WTC11 (cell line): ENCODE measurements at regions not wholly inside any gene's neighbourhood (a gene's known extent, or its start where the extent isn't known, plus 50 kb on each side); places are given as distances from the start of the nearest gene placed in this dataset.

ENCODE experiments used
- ATAC-seq: fragments of 200-7000 bp; cut with Tn5 transposase; 2 replicates; pipeline ENCODE4 v1.10.0; 2021; ENCODE audit warnings: mild to moderate bottlenecking, moderate library complexity
- CTCF ChIA-PET: fragments of 300-600 bp; sonication (Branson Sonifier 250); formaldehyde crosslinking; loops from one replicate; lab custom pipeline; 2021; ENCODE audit warnings: antibody characterized with exemption; lab: Charles Lee
- POLR2A ChIA-PET: fragments of 350-600 bp; sonication (Branson Sonifier 250); formaldehyde crosslinking; loops from one replicate; lab custom pipeline; 2021; ENCODE audit warnings: antibody characterized with exemption; lab: Charles Lee
- DNase-seq: peaks from one replicate; pipeline ENCODE4 v3.0.0; 2021; ENCODE audit warnings: low spot score
- H3K27ac Mint-ChIP-seq: 2 replicates; pipeline ENCODE4 v1.8.0; 2021; ENCODE audit warnings: mixed read lengths
- H3K27me3 Mint-ChIP-seq: 2 replicates; pipeline ENCODE4 v1.8.0; 2021; ENCODE audit warnings: low read depth, mild to moderate bottlenecking, moderate library complexity, mixed read lengths
- H3K36me3 Mint-ChIP-seq: 2 replicates; pipeline ENCODE4 v1.8.0; 2021; ENCODE audit warnings: mixed read lengths
- H3K4me1 Mint-ChIP-seq: 2 replicates; pipeline ENCODE4 v1.8.0; 2022; ENCODE audit warnings: mixed read lengths
- H3K4me3 Mint-ChIP-seq: 2 replicates; pipeline ENCODE4 v1.8.0; 2021; ENCODE audit warnings: mild to moderate bottlenecking, moderate library complexity, mixed read lengths
- H3K9me3 Mint-ChIP-seq: 2 replicates; pipeline ENCODE4 v1.8.0; 2021; ENCODE audit warnings: mixed read lengths
- CREM ChIP-seq: sonication (generic); formaldehyde crosslinking; IDR thresholded peaks from 2 replicates; pipeline ENCODE4 v1.8.1; 2022; ENCODE audit warnings: mild to moderate bottlenecking, missing genetic modification reagents, moderate library complexity
- FOXJ3 ChIP-seq: sonication (generic); formaldehyde crosslinking; IDR thresholded peaks from 2 replicates; pipeline ENCODE4 v1.9.0; 2021; ENCODE audit warnings: missing genetic modification reagents, mild to moderate bottlenecking, borderline replicate concordance
- KAT7 ChIP-seq: sonication (generic); formaldehyde crosslinking; IDR thresholded peaks from 2 replicates; pipeline ENCODE4 v1.8.1; 2023; ENCODE audit warnings: missing genetic modification reagents, mild to moderate bottlenecking, borderline replicate concordance
- NFYB ChIP-seq: sonication (generic); formaldehyde crosslinking; conservative IDR thresholded peaks from 2 replicates; pipeline ENCODE4 v1.8.0; 2022; ENCODE audit warnings: low read depth, missing genetic modification reagents
- NR2C2 ChIP-seq: sonication (generic); formaldehyde crosslinking; IDR thresholded peaks from 2 replicates; pipeline ENCODE4 v1.8.0; 2022; ENCODE audit warnings: mild to moderate bottlenecking, missing genetic modification reagents
- TEAD1 ChIP-seq: sonication (generic); formaldehyde crosslinking; IDR thresholded peaks from 2 replicates; pipeline ENCODE4 v1.8.0; 2022; ENCODE audit warnings: mild to moderate bottlenecking, missing genetic modification reagents
- TP53 ChIP-seq: sonication (generic); formaldehyde crosslinking; IDR thresholded peaks from 2 replicates; pipeline ENCODE4 v1.8.1; 2023; ENCODE audit warnings: mild to moderate bottlenecking, missing genetic modification reagents
- ZNF138 ChIP-seq: sonication (generic); formaldehyde crosslinking; conservative IDR thresholded peaks from 2 replicates; pipeline ENCODE4 v1.8.1; 2022; ENCODE audit warnings: mild to moderate bottlenecking, moderate library complexity, missing genetic modification reagents
- ZNF416 ChIP-seq: fragments of 250-450 bp; sonication (Bioruptor Pico); IDR thresholded peaks from 2 replicates; pipeline ENCODE4 v1.9.0; 2021; ENCODE audit warnings: mild to moderate bottlenecking, inconsistent platforms
- ZNF423 ChIP-seq: fragments of 250-450 bp; sonication (Bioruptor Pico); IDR thresholded peaks from 2 replicates; pipeline ENCODE4 v2.1.2; 2022; ENCODE audit warnings: mild to moderate bottlenecking, moderate library complexity
- TF ChIP-seq, protein P1 (sequence below): sonication (generic); formaldehyde crosslinking; IDR thresholded peaks from 2 replicates; pipeline ENCODE4 v1.8.1; 2023; ENCODE audit warnings: mild to moderate bottlenecking, missing genetic modification reagents
- TF ChIP-seq, protein P2 (sequence below): sonication (generic); formaldehyde crosslinking; IDR thresholded peaks from 2 replicates; pipeline ENCODE4 v1.8.1; 2022; ENCODE audit warnings: low read depth, missing genetic modification reagents, borderline replicate concordance
- TF ChIP-seq, protein P3 (sequence below): sonication (generic); formaldehyde crosslinking; IDR thresholded peaks from 2 replicates; pipeline ENCODE4 v1.8.1; 2022; ENCODE audit warnings: mild to moderate bottlenecking, missing genetic modification reagents, moderate library complexity, borderline replicate concordance
- TF ChIP-seq, protein P4 (sequence below): sonication (generic); formaldehyde crosslinking; conservative IDR thresholded peaks from 2 replicates; pipeline ENCODE4 v1.8.1; 2022; ENCODE audit warnings: mild to moderate bottlenecking, missing genetic modification reagents
- TF ChIP-seq, protein P5 (sequence below): fragments of 250-450 bp; sonication (Bioruptor Pico); IDR thresholded peaks from 2 replicates; pipeline ENCODE4 v2.1.2; 2022; ENCODE audit warnings: mild to moderate bottlenecking, moderate library complexity
- TF ChIP-seq, protein P6 (sequence below): sonication (generic); formaldehyde crosslinking; IDR thresholded peaks from 2 replicates; pipeline ENCODE4 v1.8.0; 2022; ENCODE audit warnings: mild to moderate bottlenecking, missing genetic modification reagents
- TF ChIP-seq, protein P7 (sequence below): sonication (generic); formaldehyde crosslinking; IDR thresholded peaks from 2 replicates; pipeline ENCODE4 v1.8.1; 2023; ENCODE audit warnings: mild to moderate bottlenecking, missing genetic modification reagents
- TF ChIP-seq, protein P8 (sequence below): sonication (generic); formaldehyde crosslinking; IDR thresholded peaks from 2 replicates; pipeline ENCODE4 v1.8.0; 2022; ENCODE audit warnings: mild to moderate bottlenecking, missing genetic modification reagents
- TF ChIP-seq, protein P9 (sequence below): fragments of 250-450 bp; sonication (Bioruptor Pico); IDR thresholded peaks from 2 replicates; pipeline ENCODE4 v1.8.0; 2021; ENCODE audit warnings: mild to moderate bottlenecking

DNA sequence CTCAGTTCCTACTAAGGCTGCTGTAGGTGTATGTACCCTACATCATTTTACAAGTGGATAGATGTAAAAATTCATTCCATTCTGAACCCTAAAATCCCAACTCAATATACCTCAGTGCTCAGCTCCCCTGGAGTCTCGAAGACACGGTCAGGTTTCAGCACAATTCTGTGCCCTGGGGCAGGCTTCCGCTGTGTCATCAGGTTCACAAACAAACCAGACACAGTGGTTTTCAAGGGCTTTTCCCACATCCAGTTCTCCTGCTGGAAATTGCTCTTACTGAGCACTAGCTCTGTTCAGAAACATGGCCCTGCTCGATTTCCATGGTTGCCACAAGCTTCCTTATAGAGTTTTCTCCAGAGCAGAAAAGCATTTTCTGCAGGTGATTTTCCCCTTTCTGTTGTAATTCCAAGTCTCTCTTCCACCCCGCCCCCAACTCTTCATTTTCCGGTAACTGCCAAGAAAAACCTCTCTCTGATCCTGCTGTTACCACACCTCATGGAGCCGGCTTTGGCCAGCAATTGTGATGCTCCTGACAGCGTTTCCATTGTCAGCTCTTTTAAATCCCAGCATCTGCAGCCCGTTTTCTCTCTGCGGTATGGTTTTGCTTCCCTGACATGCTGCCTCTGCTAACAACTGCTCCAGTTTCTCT lies 483.0 kb upstream of the CCDC196 start:
- ATAC-seq (no peak; the same call in 1 of the 2 replicates), DNase-seq (no peak)
- Mint-ChIP-seq H3K27ac (no peak overlapping the region; the same call in 1 of the 2 replicates), H3K9me3 (peaks cover 56% of the 10 kb centered on the region), H3K4me1 (peaks cover 27% of the 10 kb centered on the region), H3K4me3 (no peak overlapping the region), H3K27me3 (peaks cover 6% of the 10 kb centered on the region; the same call in 1 of the 2 replicates)
- ChIA-PET POLR2A (no interaction called here), CTCF (interaction anchor here (1.2 to 2.3 kb wide), 3 partner anchors 9 to 588 kb away, joined by 3 to 10 read pairs (median 4); no protein-coding TSS in a partner anchor)
- TF ChIP-seq, protein P1, sequence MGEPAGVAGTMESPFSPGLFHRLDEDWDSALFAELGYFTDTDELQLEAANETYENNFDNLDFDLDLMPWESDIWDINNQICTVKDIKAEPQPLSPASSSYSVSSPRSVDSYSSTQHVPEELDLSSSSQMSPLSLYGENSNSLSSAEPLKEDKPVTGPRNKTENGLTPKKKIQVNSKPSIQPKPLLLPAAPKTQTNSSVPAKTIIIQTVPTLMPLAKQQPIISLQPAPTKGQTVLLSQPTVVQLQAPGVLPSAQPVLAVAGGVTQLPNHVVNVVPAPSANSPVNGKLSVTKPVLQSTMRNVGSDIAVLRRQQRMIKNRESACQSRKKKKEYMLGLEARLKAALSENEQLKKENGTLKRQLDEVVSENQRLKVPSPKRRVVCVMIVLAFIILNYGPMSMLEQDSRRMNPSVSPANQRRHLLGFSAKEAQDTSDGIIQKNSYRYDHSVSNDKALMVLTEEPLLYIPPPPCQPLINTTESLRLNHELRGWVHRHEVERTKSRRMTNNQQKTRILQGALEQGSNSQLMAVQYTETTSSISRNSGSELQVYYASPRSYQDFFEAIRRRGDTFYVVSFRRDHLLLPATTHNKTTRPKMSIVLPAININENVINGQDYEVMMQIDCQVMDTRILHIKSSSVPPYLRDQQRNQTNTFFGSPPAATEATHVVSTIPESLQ, result no peak
- TF ChIP-seq, protein P2, sequence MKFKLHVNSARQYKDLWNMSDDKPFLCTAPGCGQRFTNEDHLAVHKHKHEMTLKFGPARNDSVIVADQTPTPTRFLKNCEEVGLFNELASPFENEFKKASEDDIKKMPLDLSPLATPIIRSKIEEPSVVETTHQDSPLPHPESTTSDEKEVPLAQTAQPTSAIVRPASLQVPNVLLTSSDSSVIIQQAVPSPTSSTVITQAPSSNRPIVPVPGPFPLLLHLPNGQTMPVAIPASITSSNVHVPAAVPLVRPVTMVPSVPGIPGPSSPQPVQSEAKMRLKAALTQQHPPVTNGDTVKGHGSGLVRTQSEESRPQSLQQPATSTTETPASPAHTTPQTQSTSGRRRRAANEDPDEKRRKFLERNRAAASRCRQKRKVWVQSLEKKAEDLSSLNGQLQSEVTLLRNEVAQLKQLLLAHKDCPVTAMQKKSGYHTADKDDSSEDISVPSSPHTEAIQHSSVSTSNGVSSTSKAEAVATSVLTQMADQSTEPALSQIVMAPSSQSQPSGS (CRISPR knock-in tag), result no peak
- TF ChIP-seq NFYB (CRISPR knock-in tag), result no peak
- TF ChIP-seq ZNF138, result no peak
- TF ChIP-seq, protein P3, sequence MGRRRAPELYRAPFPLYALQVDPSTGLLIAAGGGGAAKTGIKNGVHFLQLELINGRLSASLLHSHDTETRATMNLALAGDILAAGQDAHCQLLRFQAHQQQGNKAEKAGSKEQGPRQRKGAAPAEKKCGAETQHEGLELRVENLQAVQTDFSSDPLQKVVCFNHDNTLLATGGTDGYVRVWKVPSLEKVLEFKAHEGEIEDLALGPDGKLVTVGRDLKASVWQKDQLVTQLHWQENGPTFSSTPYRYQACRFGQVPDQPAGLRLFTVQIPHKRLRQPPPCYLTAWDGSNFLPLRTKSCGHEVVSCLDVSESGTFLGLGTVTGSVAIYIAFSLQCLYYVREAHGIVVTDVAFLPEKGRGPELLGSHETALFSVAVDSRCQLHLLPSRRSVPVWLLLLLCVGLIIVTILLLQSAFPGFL, result no peak
- no peak for TF ChIP-seq FOXJ3 (CRISPR knock-in tag)
- TF ChIP-seq, protein P4, sequence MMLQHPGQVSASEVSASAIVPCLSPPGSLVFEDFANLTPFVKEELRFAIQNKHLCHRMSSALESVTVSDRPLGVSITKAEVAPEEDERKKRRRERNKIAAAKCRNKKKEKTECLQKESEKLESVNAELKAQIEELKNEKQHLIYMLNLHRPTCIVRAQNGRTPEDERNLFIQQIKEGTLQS (CRISPR knock-in tag), result no peak
- no peak for TF ChIP-seq TP53 (CRISPR knock-in tag)
- no peak for TF ChIP-seq TEAD1 (CRISPR knock-in tag)
- TF ChIP-seq, protein P5, sequence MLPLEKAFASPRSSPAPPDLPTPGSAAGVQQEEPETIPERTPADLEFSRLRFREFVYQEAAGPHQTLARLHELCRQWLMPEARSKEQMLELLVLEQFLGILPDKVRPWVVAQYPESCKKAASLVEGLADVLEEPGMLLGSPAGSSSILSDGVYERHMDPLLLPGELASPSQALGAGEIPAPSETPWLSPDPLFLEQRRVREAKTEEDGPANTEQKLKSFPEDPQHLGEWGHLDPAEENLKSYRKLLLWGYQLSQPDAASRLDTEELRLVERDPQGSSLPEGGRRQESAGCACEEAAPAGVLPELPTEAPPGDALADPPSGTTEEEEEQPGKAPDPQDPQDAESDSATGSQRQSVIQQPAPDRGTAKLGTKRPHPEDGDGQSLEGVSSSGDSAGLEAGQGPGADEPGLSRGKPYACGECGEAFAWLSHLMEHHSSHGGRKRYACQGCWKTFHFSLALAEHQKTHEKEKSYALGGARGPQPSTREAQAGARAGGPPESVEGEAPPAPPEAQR (CRISPR knock-in tag), result no peak
- TF ChIP-seq, protein P6, sequence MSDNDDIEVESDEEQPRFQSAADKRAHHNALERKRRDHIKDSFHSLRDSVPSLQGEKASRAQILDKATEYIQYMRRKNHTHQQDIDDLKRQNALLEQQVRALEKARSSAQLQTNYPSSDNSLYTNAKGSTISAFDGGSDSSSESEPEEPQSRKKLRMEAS (CRISPR knock-in tag), result no peak
- TF ChIP-seq, protein P7, sequence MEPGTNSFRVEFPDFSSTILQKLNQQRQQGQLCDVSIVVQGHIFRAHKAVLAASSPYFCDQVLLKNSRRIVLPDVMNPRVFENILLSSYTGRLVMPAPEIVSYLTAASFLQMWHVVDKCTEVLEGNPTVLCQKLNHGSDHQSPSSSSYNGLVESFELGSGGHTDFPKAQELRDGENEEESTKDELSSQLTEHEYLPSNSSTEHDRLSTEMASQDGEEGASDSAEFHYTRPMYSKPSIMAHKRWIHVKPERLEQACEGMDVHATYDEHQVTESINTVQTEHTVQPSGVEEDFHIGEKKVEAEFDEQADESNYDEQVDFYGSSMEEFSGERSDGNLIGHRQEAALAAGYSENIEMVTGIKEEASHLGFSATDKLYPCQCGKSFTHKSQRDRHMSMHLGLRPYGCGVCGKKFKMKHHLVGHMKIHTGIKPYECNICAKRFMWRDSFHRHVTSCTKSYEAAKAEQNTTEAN (CRISPR knock-in tag), result no peak
- no peak for TF ChIP-seq ZNF423 (CRISPR knock-in tag)
- no peak for TF ChIP-seq NR2C2 (CRISPR knock-in tag)
- TF ChIP-seq KAT7 (CRISPR knock-in tag), result no peak
- TF ChIP-seq, protein P8, sequence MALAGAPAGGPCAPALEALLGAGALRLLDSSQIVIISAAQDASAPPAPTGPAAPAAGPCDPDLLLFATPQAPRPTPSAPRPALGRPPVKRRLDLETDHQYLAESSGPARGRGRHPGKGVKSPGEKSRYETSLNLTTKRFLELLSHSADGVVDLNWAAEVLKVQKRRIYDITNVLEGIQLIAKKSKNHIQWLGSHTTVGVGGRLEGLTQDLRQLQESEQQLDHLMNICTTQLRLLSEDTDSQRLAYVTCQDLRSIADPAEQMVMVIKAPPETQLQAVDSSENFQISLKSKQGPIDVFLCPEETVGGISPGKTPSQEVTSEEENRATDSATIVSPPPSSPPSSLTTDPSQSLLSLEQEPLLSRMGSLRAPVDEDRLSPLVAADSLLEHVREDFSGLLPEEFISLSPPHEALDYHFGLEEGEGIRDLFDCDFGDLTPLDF (CRISPR knock-in tag), result no peak
- TF ChIP-seq, protein P9, sequence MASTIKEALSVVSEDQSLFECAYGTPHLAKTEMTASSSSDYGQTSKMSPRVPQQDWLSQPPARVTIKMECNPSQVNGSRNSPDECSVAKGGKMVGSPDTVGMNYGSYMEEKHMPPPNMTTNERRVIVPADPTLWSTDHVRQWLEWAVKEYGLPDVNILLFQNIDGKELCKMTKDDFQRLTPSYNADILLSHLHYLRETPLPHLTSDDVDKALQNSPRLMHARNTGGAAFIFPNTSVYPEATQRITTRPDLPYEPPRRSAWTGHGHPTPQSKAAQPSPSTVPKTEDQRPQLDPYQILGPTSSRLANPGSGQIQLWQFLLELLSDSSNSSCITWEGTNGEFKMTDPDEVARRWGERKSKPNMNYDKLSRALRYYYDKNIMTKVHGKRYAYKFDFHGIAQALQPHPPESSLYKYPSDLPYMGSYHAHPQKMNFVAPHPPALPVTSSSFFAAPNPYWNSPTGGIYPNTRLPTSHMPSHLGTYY (CRISPR knock-in tag), result no peak
- TF ChIP-seq CREM (CRISPR knock-in tag), result no peak
- no peak for TF ChIP-seq ZNF416 (CRISPR knock-in tag)
- TF ChIP-seq, all 79 proteins: peak for 0
- H3K36me3 Mint-ChIP-seq, result peaks cover 48% of the 10 kb centered on the region
